CD4-positive, alpha-beta T cell (primary cell): ENCODE measurements at regions not wholly inside any gene's neighbourhood (a gene's known extent, or its start where the extent isn't known, plus 50 kb on each side); places are given as distances from the start of the nearest gene placed in this dataset.

Experiments used
- ATAC-seq: fragments of 200-7000 bp; cut with Tn5 transposase; one replicate; pipeline ENCODE4 v1.10.0; 2022; ENCODE audit warnings: mild to moderate bottlenecking; ENCODE audit not compliant: poor library complexity
- CTCF ChIA-PET: fragments of 350-600 bp; sonication (Branson Sonifier 250); formaldehyde crosslinking; loops from one replicate; lab custom pipeline; 2021; ENCODE audit warnings: antibody characterized with exemption, inconsistent platforms; lab: Charles Lee
- POLR2A ChIA-PET: fragments of 350-600 bp; sonication (Branson Sonifier 250); formaldehyde crosslinking; loops from one replicate; lab custom pipeline; 2021; ENCODE audit warnings: antibody characterized with exemption, inconsistent platforms; lab: Charles Lee
- DNase-seq, 14 experiments: peaks; one replicate each; pipeline ENCODE4 v3.0.0-alpha.2; 2013 to 2020; ENCODE audit warnings: mixed read lengths in 2 of 14
- H3K27ac ChIP-seq, 2 donors: one replicate each; pipeline versions ENCODE4 v1.5.1 to v1.7.0; 2013; ENCODE audit warnings: low read length in 2 of 2, low read depth in 1 of 2, mild to moderate bottlenecking in 1 of 2
- H3K27me3 ChIP-seq, 2 experiments: 1 replicate in 1 of 2; 2 replicates in 1 of 2; pipeline versions ENCODE4 v1.6.1 to v1.7.0; 2013; ENCODE audit warnings: low read length in 2 of 2, control low read depth in 1 of 2, mild to moderate bottlenecking in 1 of 2, moderate library complexity in 1 of 2; ENCODE audit not compliant: insufficient read depth in 2 of 2, control insufficient read depth in 1 of 2
- H3K36me3 ChIP-seq: one replicate; pipeline ENCODE4 v1.6.1; 2013; ENCODE audit warnings: low read length, control low read depth; ENCODE audit not compliant: insufficient read depth
- H3K4me1 ChIP-seq: one replicate; pipeline ENCODE4 v1.6.1; 2013; ENCODE audit warnings: low read length, control low read depth; ENCODE audit not compliant: insufficient read depth
- H3K4me3 ChIP-seq: one replicate; pipeline ENCODE4 v1.5.1; 2013; ENCODE audit warnings: mild to moderate bottlenecking, low read length, moderate library complexity
- H3K9me3 ChIP-seq, 2 experiments: 1 replicate in 1 of 2; 2 replicates in 1 of 2; pipeline versions ENCODE4 v1.6.1 to v1.7.0; 2013; ENCODE audit warnings: low read length in 2 of 2, mild to moderate bottlenecking in 2 of 2, control low read depth in 1 of 2, moderate library complexity in 1 of 2; ENCODE audit not compliant: control insufficient read depth in 1 of 2, insufficient read depth in 1 of 2
- H3K27ac Mint-ChIP-seq: one replicate; pipeline ENCODE4 v1.8.0; 2020; ENCODE audit warnings: mixed read lengths
- H3K27me3 Mint-ChIP-seq: one replicate; pipeline ENCODE4 v1.8.0; 2021; ENCODE audit warnings: mixed read lengths
- H3K36me3 Mint-ChIP-seq: one replicate; pipeline ENCODE4 v1.8.0; 2021; ENCODE audit warnings: low read depth, mixed read lengths
- H3K4me1 Mint-ChIP-seq: one replicate; pipeline ENCODE4 v1.8.0; 2021; ENCODE audit warnings: low read depth, mixed read lengths
- H3K4me3 Mint-ChIP-seq: one replicate; pipeline ENCODE4 v1.8.0; 2020; ENCODE audit warnings: mild to moderate bottlenecking, mixed read lengths
- H3K9me3 Mint-ChIP-seq: one replicate; pipeline ENCODE4 v1.8.0; 2020; ENCODE audit warnings: mixed read lengths
- intact Hi-C, 2 experiments: fragments of 100-400 bp; cut with DNase I in 1 of 2; cut with micrococcal nuclease in 1 of 2; formaldehyde crosslinking; loops; one replicate each; pipeline versions ENCODE4 v1.15.1 to v1.9.0; 2023 to 2025; cut with DNase I, micrococcal nuclease
- TF ChIP-seq, protein P1 (sequence below): fragments of 200-600 bp; IDR thresholded peaks from one replicate; pipeline ENCODE4 v1.8.0; 2022; ENCODE audit warnings: antibody characterized with exemption, mild to moderate bottlenecking

DNA sequence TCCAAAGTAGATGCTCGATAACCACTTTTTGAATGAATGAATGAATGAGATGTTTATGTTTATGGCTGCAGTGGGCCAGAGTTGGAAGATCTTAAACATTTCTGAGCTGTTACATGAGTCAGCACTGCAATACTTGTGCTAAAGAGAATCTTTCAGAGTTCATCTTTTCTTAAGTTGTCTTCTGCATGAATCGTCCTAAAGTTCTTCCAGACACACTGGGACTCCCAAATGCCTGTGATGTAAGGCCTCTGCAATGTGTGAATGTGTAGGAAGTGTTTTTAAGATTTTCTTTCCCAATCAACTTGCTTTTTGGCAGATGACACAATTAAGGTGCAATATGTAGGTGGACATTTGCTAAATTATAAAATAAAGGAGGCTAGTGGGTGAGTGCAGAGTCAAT, 50.3 kb upstream of the TRIM9 start:
- Histone ChIP-seq H3K4me3 (no peak overlapping the region), H3K27me3 (no peaks in the 10 kb centered on the region), H3K4me1 (no peaks in the 10 kb centered on the region), H3K27ac (no peak overlapping the region), H3K36me3 (no peaks in the 10 kb centered on the region), H3K9me3 (peaks cover 0 to 4% of the 10 kb centered on the region in 2 experiments)
- Mint-ChIP-seq H3K4me3 (no peak overlapping the region), H3K9me3 (no peaks in the 10 kb centered on the region), H3K36me3 (no peaks in the 10 kb centered on the region), H3K27ac (no peak overlapping the region), H3K4me1 (no peaks in the 10 kb centered on the region), H3K27me3 (peaks cover 9% of the 10 kb centered on the region)
- ATAC-seq (no peak), DNase-seq (no peak)
- intact Hi-C loops: no loop called here
- TF ChIP-seq, protein P1, sequence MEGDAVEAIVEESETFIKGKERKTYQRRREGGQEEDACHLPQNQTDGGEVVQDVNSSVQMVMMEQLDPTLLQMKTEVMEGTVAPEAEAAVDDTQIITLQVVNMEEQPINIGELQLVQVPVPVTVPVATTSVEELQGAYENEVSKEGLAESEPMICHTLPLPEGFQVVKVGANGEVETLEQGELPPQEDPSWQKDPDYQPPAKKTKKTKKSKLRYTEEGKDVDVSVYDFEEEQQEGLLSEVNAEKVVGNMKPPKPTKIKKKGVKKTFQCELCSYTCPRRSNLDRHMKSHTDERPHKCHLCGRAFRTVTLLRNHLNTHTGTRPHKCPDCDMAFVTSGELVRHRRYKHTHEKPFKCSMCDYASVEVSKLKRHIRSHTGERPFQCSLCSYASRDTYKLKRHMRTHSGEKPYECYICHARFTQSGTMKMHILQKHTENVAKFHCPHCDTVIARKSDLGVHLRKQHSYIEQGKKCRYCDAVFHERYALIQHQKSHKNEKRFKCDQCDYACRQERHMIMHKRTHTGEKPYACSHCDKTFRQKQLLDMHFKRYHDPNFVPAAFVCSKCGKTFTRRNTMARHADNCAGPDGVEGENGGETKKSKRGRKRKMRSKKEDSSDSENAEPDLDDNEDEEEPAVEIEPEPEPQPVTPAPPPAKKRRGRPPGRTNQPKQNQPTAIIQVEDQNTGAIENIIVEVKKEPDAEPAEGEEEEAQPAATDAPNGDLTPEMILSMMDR: no peak
- ChIA-PET CTCF (no interaction called here), POLR2A (no interaction called here)

DNA sequence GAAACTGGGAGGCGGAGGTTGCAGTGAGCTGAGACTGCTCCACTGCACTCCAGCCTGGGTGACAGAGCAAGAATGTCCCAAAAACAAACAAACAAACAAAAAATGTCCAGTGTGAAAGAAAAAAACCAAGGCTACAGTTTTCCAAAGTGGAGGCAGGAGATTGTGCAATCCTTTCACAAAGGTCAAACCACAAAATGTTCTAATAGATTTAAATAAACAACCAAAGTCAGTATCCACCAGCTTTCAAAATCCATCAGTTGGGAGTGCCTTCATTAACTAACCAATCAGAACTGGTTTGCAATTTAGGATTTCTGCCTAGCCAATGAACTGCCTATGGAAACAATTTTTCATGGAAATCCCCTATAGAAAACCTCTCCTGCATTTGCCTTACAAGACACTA, 52.3 kb upstream of the TRIM9 start:
- DNase-seq (no peak), ATAC-seq (no peak)
- Mint-ChIP-seq H3K27me3 (peaks cover 9% of the 10 kb centered on the region), H3K36me3 (no peaks in the 10 kb centered on the region), H3K9me3 (no peaks in the 10 kb centered on the region), H3K4me1 (no peaks in the 10 kb centered on the region), H3K4me3 (no peak overlapping the region), H3K27ac (no peak overlapping the region)
- H3K9me3 ChIP-seq: no peaks in the 10 kb centered on the region
- ChIA-PET CTCF (no interaction called here), POLR2A (no interaction called here)
- H3K27me3 ChIP-seq: no peaks in the 10 kb centered on the region
- no peak overlapping the region for H3K4me3 ChIP-seq
- TF ChIP-seq, protein P1: no peak
- intact Hi-C loops: no loop called here
- no peaks in the 10 kb centered on the region for H3K36me3 ChIP-seq
- no peak overlapping the region for H3K27ac ChIP-seq
- no peaks in the 10 kb centered on the region for H3K4me1 ChIP-seq

DNA sequence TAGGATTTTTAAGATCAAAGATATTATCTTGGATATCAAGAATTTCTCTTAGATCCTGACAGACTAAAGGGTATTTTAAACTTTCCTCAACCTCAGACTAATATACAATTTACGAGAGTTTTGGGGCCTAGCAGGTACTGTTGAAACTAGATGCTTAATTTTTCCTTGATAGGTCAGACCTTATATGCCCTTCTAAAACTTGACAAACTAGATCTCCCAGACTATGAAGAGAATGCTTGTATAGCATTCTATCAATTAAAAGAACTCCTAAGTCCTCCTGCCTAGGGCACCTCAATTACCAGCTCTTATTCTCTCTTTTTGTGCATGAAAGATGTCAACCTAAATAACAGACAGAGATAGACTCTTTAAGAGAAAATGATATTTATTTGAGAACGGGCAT, 60.4 kb upstream of the TRIM9 start:
- no peaks in the 10 kb centered on the region for H3K4me1 Mint-ChIP-seq
- Histone ChIP-seq H3K36me3 (no peaks in the 10 kb centered on the region), H3K9me3 (no peaks in the 10 kb centered on the region), H3K4me1 (no peaks in the 10 kb centered on the region), H3K4me3 (no peak overlapping the region), H3K27ac (no peak overlapping the region), H3K27me3 (no peaks in the 10 kb centered on the region)
- DNase-seq (no peak), ATAC-seq (no peak)
- no peaks in the 10 kb centered on the region for H3K36me3 Mint-ChIP-seq
- TF ChIP-seq, protein P1: no peak
- intact Hi-C loops: no loop called here
- no peak overlapping the region for H3K27ac Mint-ChIP-seq
- H3K4me3 Mint-ChIP-seq: no peak overlapping the region
- CTCF ChIA-PET: no interaction called here
- POLR2A ChIA-PET: interaction anchor here (0.7 kb wide), 1 partner anchor 54 kb away, joined by 3 read pairs; no protein-coding TSS in a partner anchor
- H3K9me3 Mint-ChIP-seq: no peaks in the 10 kb centered on the region
- no peaks in the 10 kb centered on the region for H3K27me3 Mint-ChIP-seq
